PC-3 (cell line): ENCODE measurements at regions not wholly inside any gene's neighbourhood (a gene's known extent, or its start where the extent isn't known, plus 50 kb on each side); places are given as distances from the start of the nearest gene placed in this dataset.

Experiments
- ATAC-seq: fragments of 200-7000 bp; cut with Tn5 transposase; 2 replicates; pipeline ENCODE4 v1.9.1; 2020; ENCODE audit warnings: mild to moderate bottlenecking, moderate library complexity
- BruUV-seq: library from RNA; stranded (reverse); fragments of 400-500 nt; replicated peaks from 2 replicates; lab custom pipeline; 2021; lab: Mats Ljungman, UMichigan
- CTCF ChIA-PET: fragments of 300-600 bp; sonication (Branson Sonifier 250); formaldehyde crosslinking; loops from one replicate; lab custom pipeline; 2022; ENCODE audit warnings: antibody characterized with exemption; lab: Charles Lee
- POLR2A ChIA-PET: fragments of 300-600 bp; sonication (Branson Sonifier 250); formaldehyde crosslinking; loops from one replicate; lab custom pipeline; 2022; ENCODE audit warnings: antibody characterized with exemption; ENCODE audit not compliant: unreplicated experiment; lab: Charles Lee
- DNase-seq: peaks from one replicate; pipeline ENCODE4 v3.0.0-alpha.2; 2015
- H2AFZ ChIP-seq: fragments of 300-600 bp; sonication (generic); 2 replicates; pipeline ENCODE4 v1.6.0; 2016; ENCODE audit warnings: antibody characterized with exemption, low read length
- H3F3A ChIP-seq: fragments of 300-600 bp; sonication (generic); one replicate; pipeline ENCODE4 v1.6.0; 2017; ENCODE audit warnings: antibody characterized with exemption, low read length, control low read depth, mild to moderate bottlenecking; ENCODE audit not compliant: unreplicated experiment
- H3K27ac ChIP-seq: fragments of 300-600 bp; sonication (generic); 2 replicates; pipeline ENCODE4 v1.5.1; 2016; ENCODE audit warnings: mild to moderate bottlenecking, low read length
- H3K27me3 ChIP-seq: fragments of 300-600 bp; sonication (generic); 2 replicates; pipeline ENCODE4 v1.6.1; 2016; ENCODE audit warnings: low read length, mixed read lengths
- H3K36me3 ChIP-seq: fragments of 300-600 bp; sonication (generic); 2 replicates; pipeline ENCODE4 v1.6.1; 2016; ENCODE audit warnings: low read depth, mixed run types, low read length, mixed read lengths
- H3K4me1 ChIP-seq: fragments of 300-600 bp; sonication (generic); 2 replicates; pipeline ENCODE4 v1.5.1; 2016; ENCODE audit warnings: low read length; ENCODE audit not compliant: insufficient read depth
- H3K4me2 ChIP-seq: fragments of 300-600 bp; sonication (generic); 2 replicates; pipeline ENCODE4 v1.6.0; 2016; ENCODE audit warnings: low read length
- H3K4me3 ChIP-seq: fragments of 300-600 bp; sonication (generic); 2 replicates; pipeline ENCODE4 v1.5.1; 2016; ENCODE audit warnings: mild to moderate bottlenecking, low read length, mixed read lengths
- H3K79me2 ChIP-seq: fragments of 300-600 bp; sonication (generic); 2 replicates; pipeline ENCODE4 v1.6.1; 2017; ENCODE audit warnings: low read length, mixed read lengths
- H3K9ac ChIP-seq: fragments of 300-600 bp; sonication (generic); 2 replicates; pipeline ENCODE4 v1.6.0; 2016; ENCODE audit warnings: mild to moderate bottlenecking, low read length
- H3K9me2 ChIP-seq: fragments of 300-600 bp; sonication (generic); replicated peaks from 2 replicates; pipeline ENCODE4 v1.6.1; 2016; ENCODE audit warnings: mixed run types, low read length, mixed read lengths
- H3K9me3 ChIP-seq: fragments of 300-600 bp; sonication (generic); 2 replicates; pipeline ENCODE4 v1.6.1; 2016; ENCODE audit warnings: low read length, mixed read lengths
- H4K20me1 ChIP-seq: fragments of 300-600 bp; sonication (generic); 2 replicates; pipeline ENCODE4 v1.6.1; 2016; ENCODE audit warnings: low read length, mixed read lengths
- CTCF ChIP-seq: fragments of 300-600 bp; sonication (generic); conservative IDR thresholded peaks from 2 replicates; pipeline ENCODE4 v1.5.1; 2017; ENCODE audit warnings: antibody characterized with exemption, low read depth, mild to moderate bottlenecking, low read length
- EZH2 ChIP-seq: fragments of 300-600 bp; sonication (generic); IDR thresholded peaks from one replicate; pipeline ENCODE4 v1.6.1; 2017; ENCODE audit warnings: antibody characterized with exemption, mild to moderate bottlenecking, low read length; ENCODE audit not compliant: unreplicated experiment
- EZH2phosphoT487 ChIP-seq: fragments of 300-600 bp; sonication (generic); IDR thresholded peaks from 2 replicates; pipeline ENCODE4 v1.6.1; 2018; ENCODE audit warnings: mild to moderate bottlenecking, antibody characterized with exemption, low read length, borderline replicate concordance
- intact Hi-C: fragments of 100-400 bp; cut with micrococcal nuclease; formaldehyde crosslinking; loops from 2 replicates; pipeline ENCODE4 v1.9.0; 2023

- DNase-seq: no peak
- Histone ChIP-seq H3K4me1 (0 out of 2 replicates have a peak, but pooled peaks cover 4% of the 10 kb centered on the region), H4K20me1 (no peaks in the 10 kb centered on the region), H3K9ac (no peak overlapping the region), H3K27ac (no peak overlapping the region), H3K9me3 (no peaks in the 10 kb centered on the region), H3K4me3 (no peak overlapping the region), H3F3A (no peaks in the 10 kb centered on the region), H3K9me2 (no peaks in the 10 kb centered on the region), H3K4me2 (no peak overlapping the region), H3K79me2 (no peaks in the 10 kb centered on the region), H3K27me3 (peaks cover 75% of the 10 kb centered on the region), H2AFZ (no peak overlapping the region), H3K36me3 (no peaks in the 10 kb centered on the region)
- BruUV-seq: no TSS peak
- ChIA-PET POLR2A (no interaction called here), CTCF (no interaction called here)
- intact Hi-C loops: no loop called here
- ATAC-seq: no peak
- TF ChIP-seq EZH2phosphoT487 (no peak), CTCF (no peak), EZH2 (no peak)
Observed at GRCh38 chr14:75363570-75364227, 64.1 kb upstream of the JDP2 start.

GRCh38 chr14:75365116-75365515 is 62.7 kb upstream of the JDP2 start:
- no peaks in the 10 kb centered on the region for H3F3A ChIP-seq
- POLR2A ChIA-PET: no interaction called here
- CTCF ChIA-PET: no interaction called here

More at GRCh38 chr14:75365116-75365515, 62.7 kb upstream of the JDP2 start:
- H4K20me1 ChIP-seq: no peaks in the 10 kb centered on the region
- intact Hi-C loops: no loop called here
- H3K9me3 ChIP-seq: no peaks in the 10 kb centered on the region
- H3K4me3 ChIP-seq: no peak overlapping the region
- 0 out of 2 replicates have a peak, but pooled peaks cover 4% of the 10 kb centered on the region for H3K4me1 ChIP-seq
- H3K9me2 ChIP-seq: no peaks in the 10 kb centered on the region
- ATAC-seq (no peak), DNase-seq (no peak)
- H3K4me2 ChIP-seq: no peak overlapping the region
- no peaks in the 10 kb centered on the region for H3K36me3 ChIP-seq
- H3K27me3 ChIP-seq: peaks cover 73% of the 10 kb centered on the region
- TF ChIP-seq EZH2: no peak
- TF ChIP-seq EZH2phosphoT487: no peak
- TF ChIP-seq CTCF: no peak
- no peak overlapping the region for H3K27ac ChIP-seq
- H3K9ac ChIP-seq: no peak overlapping the region
- H2AFZ ChIP-seq: no peak overlapping the region
- BruUV-seq: no TSS peak
- H3K79me2 ChIP-seq: no peaks in the 10 kb centered on the region
